ENCODE measurements at regions not wholly inside any gene's neighbourhood (a gene's known extent, or its start where the extent isn't known, plus 50 kb on each side); places are given as distances from the start of the nearest gene placed in this dataset.

DNA sequence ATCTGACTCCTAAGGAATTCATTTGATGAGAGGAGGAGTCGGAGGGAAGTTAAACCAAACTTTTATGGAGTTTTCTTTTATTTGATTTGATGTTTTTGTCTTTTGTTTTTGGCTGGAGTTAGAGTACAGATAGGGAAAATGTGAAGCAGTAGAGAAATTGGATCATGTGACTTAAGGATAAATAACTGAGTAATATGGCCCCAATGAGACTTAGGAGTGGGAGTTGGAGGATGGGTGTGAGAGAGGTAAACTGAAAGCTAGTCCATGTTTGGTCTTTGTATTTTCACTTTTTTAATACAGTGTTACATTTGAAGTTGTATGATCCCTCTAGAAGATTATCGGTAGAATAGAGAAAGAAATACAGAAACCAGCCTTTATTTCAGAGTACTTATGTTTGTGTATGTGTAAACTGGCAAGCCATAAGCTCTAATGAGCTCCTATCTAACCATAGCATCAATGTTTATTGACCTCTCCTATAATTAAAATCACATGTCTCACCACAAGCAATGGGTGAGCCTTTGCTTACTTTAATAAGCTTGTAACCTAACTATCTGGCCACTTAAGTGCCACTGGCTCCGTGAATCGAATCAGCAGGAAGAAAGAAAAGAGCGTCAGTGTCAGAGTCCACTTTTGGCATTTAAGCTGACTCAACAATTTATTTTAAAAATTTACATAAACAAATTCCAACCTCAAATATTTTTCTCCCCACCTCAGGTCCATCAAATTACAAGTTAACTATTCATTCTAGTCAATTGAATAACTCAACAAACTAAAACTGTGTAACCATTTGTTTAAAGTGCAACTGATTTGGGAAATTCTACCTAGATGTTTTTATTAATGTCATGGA is 113.8 kb downstream of the EPDR1 start:
- DNase-seq (ENCODE audit: low read depth), result no peak
- H3K4me3 ChIP-seq (ENCODE audit: low read depth, low read length), result no peak overlapping the region
- H3K36me3 ChIP-seq (ENCODE audit: control insufficient read depth, insufficient read depth, low read length), result no peaks in the 10 kb centered on the region
- ChIA-PET POLR2A (no interaction called here), CTCF (no interaction called here)
- TF ChIP-seq, protein P1, sequence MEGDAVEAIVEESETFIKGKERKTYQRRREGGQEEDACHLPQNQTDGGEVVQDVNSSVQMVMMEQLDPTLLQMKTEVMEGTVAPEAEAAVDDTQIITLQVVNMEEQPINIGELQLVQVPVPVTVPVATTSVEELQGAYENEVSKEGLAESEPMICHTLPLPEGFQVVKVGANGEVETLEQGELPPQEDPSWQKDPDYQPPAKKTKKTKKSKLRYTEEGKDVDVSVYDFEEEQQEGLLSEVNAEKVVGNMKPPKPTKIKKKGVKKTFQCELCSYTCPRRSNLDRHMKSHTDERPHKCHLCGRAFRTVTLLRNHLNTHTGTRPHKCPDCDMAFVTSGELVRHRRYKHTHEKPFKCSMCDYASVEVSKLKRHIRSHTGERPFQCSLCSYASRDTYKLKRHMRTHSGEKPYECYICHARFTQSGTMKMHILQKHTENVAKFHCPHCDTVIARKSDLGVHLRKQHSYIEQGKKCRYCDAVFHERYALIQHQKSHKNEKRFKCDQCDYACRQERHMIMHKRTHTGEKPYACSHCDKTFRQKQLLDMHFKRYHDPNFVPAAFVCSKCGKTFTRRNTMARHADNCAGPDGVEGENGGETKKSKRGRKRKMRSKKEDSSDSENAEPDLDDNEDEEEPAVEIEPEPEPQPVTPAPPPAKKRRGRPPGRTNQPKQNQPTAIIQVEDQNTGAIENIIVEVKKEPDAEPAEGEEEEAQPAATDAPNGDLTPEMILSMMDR (IDR thresholded peaks at IDR 0.05; ENCODE audit: insufficient read depth, low read depth, low read length), result no peak
- H3K27me3 ChIP-seq (ENCODE audit: control insufficient read depth, insufficient read depth, low read length), result no peaks in the 10 kb centered on the region

- H3K4me3 ChIP-seq (ENCODE audit: low read depth, low read length), result no peak overlapping the region
- TF ChIP-seq, protein P1 (IDR thresholded peaks at IDR 0.05; ENCODE audit: insufficient read depth, low read depth, low read length), result no peak
- no peaks in the 10 kb centered on the region for H3K36me3 ChIP-seq (ENCODE audit: control insufficient read depth, insufficient read depth, low read length)
- no peak for DNase-seq (ENCODE audit: low read depth)
- CTCF ChIA-PET, result interaction anchor here (0.6 kb wide), 1 partner anchor 240 kb away, joined by 3 read pairs; no protein-coding TSS in a partner anchor
- POLR2A ChIA-PET, result no interaction called here
- H3K27me3 ChIP-seq (ENCODE audit: control insufficient read depth, insufficient read depth, low read length), result no peaks in the 10 kb centered on the region
Measured at GRCh38 chr7:38040831-38041230, 120.4 kb downstream of the EPDR1 start.

GRCh38 chr7:38049679-38050078 is 128.4 kb upstream of the STARD3NL start:
- CTCF ChIA-PET, result no interaction called here
- Histone ChIP-seq H3K27me3 (ENCODE audit: control insufficient read depth, insufficient read depth, low read length) (no peaks in the 10 kb centered on the region), H3K36me3 (ENCODE audit: control insufficient read depth, insufficient read depth, low read length) (no peaks in the 10 kb centered on the region), H3K4me3 (ENCODE audit: low read depth, low read length) (no peak overlapping the region)
- POLR2A ChIA-PET, result no interaction called here
- TF ChIP-seq, protein P1 (IDR thresholded peaks at IDR 0.05; ENCODE audit: insufficient read depth, low read depth, low read length), result no peak
- DNase-seq (ENCODE audit: low read depth), result no peak

DNA sequence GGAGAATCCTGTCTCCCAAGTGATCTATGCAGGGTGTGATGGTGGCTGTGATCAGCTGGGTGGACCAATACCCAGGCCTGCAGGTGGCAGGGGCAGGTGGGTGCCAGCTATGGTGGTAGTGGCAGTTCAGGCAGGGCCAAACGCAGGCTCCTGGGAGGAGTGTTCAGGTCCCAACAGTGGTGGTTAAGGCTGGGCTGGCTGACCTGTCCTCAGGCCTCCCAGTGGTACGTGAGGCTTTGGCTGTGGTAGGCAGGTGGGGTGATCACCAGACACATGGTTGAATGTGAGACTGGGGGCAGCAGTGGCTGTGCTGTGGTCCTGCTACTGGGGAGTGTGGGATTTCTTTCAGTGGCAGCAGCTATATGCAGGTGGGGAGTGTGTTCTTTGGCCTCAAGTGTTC is 126.7 kb upstream of the STARD3NL start:
- no peak overlapping the region for H3K4me3 ChIP-seq (ENCODE audit: low read depth, low read length)
- DNase-seq (ENCODE audit: low read depth), result no peak
- ChIA-PET POLR2A (no interaction called here), CTCF (no interaction called here)
- TF ChIP-seq, protein P1 (IDR thresholded peaks at IDR 0.05; ENCODE audit: insufficient read depth, low read depth, low read length), result no peak
- H3K27me3 ChIP-seq (ENCODE audit: control insufficient read depth, insufficient read depth, low read length), result no peaks in the 10 kb centered on the region
- no peaks in the 10 kb centered on the region for H3K36me3 ChIP-seq (ENCODE audit: control insufficient read depth, insufficient read depth, low read length)

- no peaks in the 10 kb centered on the region for H3K27me3 ChIP-seq (ENCODE audit: control insufficient read depth, insufficient read depth, low read length)
- TF ChIP-seq, protein P1 (IDR thresholded peaks at IDR 0.05; ENCODE audit: insufficient read depth, low read depth, low read length), result no peak
- no peak overlapping the region for H3K4me3 ChIP-seq (ENCODE audit: low read depth, low read length)
- ChIA-PET CTCF (no interaction called here), POLR2A (no interaction called here)
- H3K36me3 ChIP-seq (ENCODE audit: control insufficient read depth, insufficient read depth, low read length), result no peaks in the 10 kb centered on the region
- DNase-seq (ENCODE audit: low read depth), result no peak
Measured at GRCh38 chr7:38051786-38052185, 126.3 kb upstream of the STARD3NL start.

All from BJ (cell line).